ENCODE measurements at regions not wholly inside any gene's neighbourhood (a gene's known extent, or its start where the extent isn't known, plus 50 kb on each side); places are given as distances from the start of the nearest gene placed in this dataset.

DNA sequence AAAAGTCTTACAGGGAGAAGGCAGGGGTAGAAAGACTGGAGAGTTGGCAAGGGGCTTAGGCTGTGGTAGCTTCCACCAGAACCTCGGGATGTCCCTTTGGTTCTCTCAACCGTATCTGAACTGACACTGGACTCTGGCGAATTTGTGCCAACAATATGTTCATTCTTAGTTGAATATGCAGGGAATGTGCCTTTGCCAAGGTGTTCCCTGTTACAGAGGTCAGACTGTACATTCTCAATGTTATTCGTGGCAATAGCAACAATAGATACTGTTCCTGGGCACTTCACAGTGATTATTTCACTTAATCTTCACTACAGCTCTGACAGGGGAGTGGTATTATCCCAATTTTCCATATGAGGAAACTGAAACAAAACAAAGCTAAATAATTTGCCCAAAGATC is 51.5 kb upstream of the RAB3GAP2 start (continued):
- TF ChIP-seq, protein P1, sequence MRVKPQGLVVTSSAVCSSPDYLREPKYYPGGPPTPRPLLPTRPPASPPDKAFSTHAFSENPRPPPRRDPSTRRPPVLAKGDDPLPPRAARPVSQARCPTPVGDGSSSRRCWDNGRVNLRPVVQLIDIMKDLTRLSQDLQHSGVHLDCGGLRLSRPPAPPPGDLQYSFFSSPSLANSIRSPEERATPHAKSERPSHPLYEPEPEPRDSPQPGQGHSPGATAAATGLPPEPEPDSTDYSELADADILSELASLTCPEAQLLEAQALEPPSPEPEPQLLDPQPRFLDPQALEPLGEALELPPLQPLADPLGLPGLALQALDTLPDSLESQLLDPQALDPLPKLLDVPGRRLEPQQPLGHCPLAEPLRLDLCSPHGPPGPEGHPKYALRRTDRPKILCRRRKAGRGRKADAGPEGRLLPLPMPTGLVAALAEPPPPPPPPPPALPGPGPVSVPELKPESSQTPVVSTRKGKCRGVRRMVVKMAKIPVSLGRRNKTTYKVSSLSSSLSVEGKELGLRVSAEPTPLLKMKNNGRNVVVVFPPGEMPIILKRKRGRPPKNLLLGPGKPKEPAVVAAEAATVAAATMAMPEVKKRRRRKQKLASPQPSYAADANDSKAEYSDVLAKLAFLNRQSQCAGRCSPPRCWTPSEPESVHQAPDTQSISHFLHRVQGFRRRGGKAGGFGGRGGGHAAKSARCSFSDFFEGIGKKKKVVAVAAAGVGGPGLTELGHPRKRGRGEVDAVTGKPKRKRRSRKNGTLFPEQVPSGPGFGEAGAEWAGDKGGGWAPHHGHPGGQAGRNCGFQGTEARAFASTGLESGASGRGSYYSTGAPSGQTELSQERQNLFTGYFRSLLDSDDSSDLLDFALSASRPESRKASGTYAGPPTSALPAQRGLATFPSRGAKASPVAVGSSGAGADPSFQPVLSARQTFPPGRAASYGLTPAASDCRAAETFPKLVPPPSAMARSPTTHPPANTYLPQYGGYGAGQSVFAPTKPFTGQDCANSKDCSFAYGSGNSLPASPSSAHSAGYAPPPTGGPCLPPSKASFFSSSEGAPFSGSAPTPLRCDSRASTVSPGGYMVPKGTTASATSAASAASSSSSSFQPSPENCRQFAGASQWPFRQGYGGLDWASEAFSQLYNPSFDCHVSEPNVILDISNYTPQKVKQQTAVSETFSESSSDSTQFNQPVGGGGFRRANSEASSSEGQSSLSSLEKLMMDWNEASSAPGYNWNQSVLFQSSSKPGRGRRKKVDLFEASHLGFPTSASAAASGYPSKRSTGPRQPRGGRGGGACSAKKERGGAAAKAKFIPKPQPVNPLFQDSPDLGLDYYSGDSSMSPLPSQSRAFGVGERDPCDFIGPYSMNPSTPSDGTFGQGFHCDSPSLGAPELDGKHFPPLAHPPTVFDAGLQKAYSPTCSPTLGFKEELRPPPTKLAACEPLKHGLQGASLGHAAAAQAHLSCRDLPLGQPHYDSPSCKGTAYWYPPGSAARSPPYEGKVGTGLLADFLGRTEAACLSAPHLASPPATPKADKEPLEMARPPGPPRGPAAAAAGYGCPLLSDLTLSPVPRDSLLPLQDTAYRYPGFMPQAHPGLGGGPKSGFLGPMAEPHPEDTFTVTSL (CRISPR knock-in tag; IDR thresholded peaks at IDR 0.05; ENCODE audit: borderline replicate concordance), result no peak
- TF ChIP-seq ZNF296 (CRISPR knock-in tag; conservative IDR thresholded peaks at IDR 0.05), result no peak
- TF ChIP-seq CENPT (CRISPR knock-in tag; IDR thresholded peaks at IDR 0.05; ENCODE audit: low read depth), result no peak
- TF ChIP-seq FOXK2 (IDR thresholded peaks at IDR 0.05), result no peak
- TF ChIP-seq KLF15 (CRISPR knock-in tag; IDR thresholded peaks at IDR 0.05; ENCODE audit: borderline replicate concordance), result no peak
- TF ChIP-seq ZBTB1 (CRISPR knock-in tag; IDR thresholded peaks at IDR 0.05; ENCODE audit: borderline replicate concordance), result no peak
- TF ChIP-seq GATA4 (IDR thresholded peaks at IDR 0.05; ENCODE audit: borderline replicate concordance, low read depth), result no peak
- TF ChIP-seq, protein P2, sequence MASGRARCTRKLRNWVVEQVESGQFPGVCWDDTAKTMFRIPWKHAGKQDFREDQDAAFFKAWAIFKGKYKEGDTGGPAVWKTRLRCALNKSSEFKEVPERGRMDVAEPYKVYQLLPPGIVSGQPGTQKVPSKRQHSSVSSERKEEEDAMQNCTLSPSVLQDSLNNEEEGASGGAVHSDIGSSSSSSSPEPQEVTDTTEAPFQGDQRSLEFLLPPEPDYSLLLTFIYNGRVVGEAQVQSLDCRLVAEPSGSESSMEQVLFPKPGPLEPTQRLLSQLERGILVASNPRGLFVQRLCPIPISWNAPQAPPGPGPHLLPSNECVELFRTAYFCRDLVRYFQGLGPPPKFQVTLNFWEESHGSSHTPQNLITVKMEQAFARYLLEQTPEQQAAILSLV (CRISPR knock-in tag; IDR thresholded peaks at IDR 0.05; ENCODE audit: borderline replicate concordance), result no peak
- no peak for TF ChIP-seq FLYWCH1 (CRISPR knock-in tag; IDR thresholded peaks at IDR 0.05)
- TF ChIP-seq, protein P3, sequence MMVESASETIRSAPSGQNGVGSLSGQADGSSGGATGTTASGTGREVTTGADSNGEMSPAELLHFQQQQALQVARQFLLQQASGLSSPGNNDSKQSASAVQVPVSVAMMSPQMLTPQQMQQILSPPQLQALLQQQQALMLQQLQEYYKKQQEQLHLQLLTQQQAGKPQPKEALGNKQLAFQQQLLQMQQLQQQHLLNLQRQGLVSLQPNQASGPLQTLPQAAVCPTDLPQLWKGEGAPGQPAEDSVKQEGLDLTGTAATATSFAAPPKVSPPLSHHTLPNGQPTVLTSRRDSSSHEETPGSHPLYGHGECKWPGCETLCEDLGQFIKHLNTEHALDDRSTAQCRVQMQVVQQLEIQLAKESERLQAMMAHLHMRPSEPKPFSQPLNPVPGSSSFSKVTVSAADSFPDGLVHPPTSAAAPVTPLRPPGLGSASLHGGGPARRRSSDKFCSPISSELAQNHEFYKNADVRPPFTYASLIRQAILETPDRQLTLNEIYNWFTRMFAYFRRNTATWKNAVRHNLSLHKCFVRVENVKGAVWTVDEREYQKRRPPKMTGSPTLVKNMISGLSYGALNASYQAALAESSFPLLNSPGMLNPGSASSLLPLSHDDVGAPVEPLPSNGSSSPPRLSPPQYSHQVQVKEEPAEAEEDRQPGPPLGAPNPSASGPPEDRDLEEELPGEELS (CRISPR knock-in tag; IDR thresholded peaks at IDR 0.05), result no peak
- TF ChIP-seq, protein P4, sequence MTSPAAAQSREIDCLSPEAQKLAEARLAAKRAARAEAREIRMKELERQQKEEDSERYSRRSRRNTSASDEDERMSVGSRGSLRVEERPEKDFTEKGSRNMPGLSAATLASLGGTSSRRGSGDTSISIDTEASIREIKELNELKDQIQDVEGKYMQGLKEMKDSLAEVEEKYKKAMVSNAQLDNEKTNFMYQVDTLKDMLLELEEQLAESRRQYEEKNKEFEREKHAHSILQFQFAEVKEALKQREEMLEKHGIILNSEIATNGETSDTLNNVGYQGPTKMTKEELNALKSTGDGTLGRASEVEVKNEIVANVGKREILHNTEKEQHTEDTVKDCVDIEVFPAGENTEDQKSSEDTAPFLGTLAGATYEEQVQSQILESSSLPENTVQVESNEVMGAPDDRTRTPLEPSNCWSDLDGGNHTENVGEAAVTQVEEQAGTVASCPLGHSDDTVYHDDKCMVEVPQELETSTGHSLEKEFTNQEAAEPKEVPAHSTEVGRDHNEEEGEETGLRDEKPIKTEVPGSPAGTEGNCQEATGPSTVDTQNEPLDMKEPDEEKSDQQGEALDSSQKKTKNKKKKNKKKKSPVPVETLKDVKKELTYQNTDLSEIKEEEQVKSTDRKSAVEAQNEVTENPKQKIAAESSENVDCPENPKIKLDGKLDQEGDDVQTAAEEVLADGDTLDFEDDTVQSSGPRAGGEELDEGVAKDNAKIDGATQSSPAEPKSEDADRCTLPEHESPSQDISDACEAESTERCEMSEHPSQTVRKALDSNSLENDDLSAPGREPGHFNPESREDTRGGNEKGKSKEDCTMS (CRISPR knock-in tag; conservative IDR thresholded peaks at IDR 0.05), result no peak
- TF ChIP-seq ZC3H4 (CRISPR knock-in tag; IDR thresholded peaks at IDR 0.05; ENCODE audit: borderline replicate concordance), result no peak
